ENCODE measurements at regions not wholly inside any gene's neighbourhood (a gene's known extent, or its start where the extent isn't known, plus 50 kb on each side); places are given as distances from the start of the nearest gene placed in this dataset.

DNA sequence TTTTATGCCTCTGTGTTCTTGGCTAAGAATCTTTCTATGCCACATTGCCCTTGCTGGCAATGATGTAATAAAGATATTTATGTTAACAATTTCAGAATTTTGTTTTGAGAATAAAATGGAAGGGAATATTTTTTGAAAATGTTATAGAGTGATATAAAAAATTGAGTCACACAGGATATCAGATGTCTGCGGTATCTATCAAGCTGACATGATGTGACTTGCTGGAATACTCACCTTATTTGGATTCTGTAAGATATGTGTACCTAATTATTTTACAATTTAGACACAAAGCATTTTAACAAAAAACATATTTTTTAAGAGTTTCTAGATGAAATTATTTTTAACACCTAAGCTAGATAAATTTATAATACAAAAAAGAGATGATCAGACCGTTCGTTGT lies 660.0 kb upstream of the B3GALT2 start:
- no peak for DNase-seq (ENCODE audit: low read depth)
- H3K4me3 ChIP-seq (ENCODE audit: control insufficient read depth, low read depth, low read length), result no peak overlapping the region
- TF ChIP-seq, protein P1, sequence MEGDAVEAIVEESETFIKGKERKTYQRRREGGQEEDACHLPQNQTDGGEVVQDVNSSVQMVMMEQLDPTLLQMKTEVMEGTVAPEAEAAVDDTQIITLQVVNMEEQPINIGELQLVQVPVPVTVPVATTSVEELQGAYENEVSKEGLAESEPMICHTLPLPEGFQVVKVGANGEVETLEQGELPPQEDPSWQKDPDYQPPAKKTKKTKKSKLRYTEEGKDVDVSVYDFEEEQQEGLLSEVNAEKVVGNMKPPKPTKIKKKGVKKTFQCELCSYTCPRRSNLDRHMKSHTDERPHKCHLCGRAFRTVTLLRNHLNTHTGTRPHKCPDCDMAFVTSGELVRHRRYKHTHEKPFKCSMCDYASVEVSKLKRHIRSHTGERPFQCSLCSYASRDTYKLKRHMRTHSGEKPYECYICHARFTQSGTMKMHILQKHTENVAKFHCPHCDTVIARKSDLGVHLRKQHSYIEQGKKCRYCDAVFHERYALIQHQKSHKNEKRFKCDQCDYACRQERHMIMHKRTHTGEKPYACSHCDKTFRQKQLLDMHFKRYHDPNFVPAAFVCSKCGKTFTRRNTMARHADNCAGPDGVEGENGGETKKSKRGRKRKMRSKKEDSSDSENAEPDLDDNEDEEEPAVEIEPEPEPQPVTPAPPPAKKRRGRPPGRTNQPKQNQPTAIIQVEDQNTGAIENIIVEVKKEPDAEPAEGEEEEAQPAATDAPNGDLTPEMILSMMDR (IDR thresholded peaks at IDR 0.05; ENCODE audit: control insufficient read depth, insufficient read depth, low read depth, low read length, missing control alignments), result no peak

DNA sequence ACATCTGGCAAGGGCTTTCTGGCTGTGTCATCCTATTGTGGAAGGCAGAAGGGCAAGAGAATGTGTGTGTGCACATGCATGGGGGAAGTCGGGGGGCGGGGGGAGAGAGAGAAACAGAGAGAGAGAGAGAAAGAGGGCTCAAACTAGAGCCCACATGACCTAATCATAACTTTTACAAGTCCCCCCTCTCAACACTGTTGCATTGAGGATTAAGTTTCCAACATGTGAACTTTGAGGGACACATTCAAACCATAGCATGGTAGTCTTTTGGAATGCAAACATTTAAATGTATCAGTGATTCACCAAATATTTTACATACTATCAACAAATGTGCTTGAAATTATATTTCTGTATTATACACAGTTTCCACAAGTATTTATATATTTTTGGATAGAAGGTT lies 655.4 kb upstream of the B3GALT2 start:
- no peak for DNase-seq (ENCODE audit: low read depth)
- TF ChIP-seq, protein P1 (IDR thresholded peaks at IDR 0.05; ENCODE audit: control insufficient read depth, insufficient read depth, low read depth, low read length, missing control alignments), result no peak
- no peak overlapping the region for H3K4me3 ChIP-seq (ENCODE audit: control insufficient read depth, low read depth, low read length)

- DNase-seq (ENCODE audit: low read depth), result no peak
- H3K4me3 ChIP-seq (ENCODE audit: control insufficient read depth, low read depth, low read length), result no peak overlapping the region
- TF ChIP-seq, protein P1 (IDR thresholded peaks at IDR 0.05; ENCODE audit: control insufficient read depth, insufficient read depth, low read depth, low read length, missing control alignments), result no peak
Observed at GRCh38 chr1:193831465-193831864, 645.1 kb upstream of the B3GALT2 start.

DNA sequence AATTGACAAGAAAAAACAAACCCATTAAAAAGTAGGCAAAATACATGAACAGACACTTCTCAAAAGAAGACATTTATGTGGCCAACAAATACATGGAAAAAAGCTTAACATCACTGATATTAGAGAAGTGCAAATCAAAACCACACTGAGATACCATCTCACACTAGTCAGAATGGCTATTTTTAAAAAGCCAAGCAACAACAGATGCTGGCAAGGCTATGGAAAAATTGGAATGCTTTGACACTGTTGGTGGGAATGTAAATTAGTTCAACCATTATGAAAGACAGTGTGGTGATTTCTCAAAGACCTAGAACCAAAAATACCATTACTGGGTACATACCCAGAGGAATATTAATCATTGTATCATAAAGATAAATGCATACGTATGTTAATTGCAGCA lies 641.1 kb upstream of the B3GALT2 start:
- H3K4me3 ChIP-seq (ENCODE audit: control insufficient read depth, low read depth, low read length), result no peak overlapping the region
- no peak for DNase-seq (ENCODE audit: low read depth)
- TF ChIP-seq, protein P1 (IDR thresholded peaks at IDR 0.05; ENCODE audit: control insufficient read depth, insufficient read depth, low read depth, low read length, missing control alignments), result no peak

DNA sequence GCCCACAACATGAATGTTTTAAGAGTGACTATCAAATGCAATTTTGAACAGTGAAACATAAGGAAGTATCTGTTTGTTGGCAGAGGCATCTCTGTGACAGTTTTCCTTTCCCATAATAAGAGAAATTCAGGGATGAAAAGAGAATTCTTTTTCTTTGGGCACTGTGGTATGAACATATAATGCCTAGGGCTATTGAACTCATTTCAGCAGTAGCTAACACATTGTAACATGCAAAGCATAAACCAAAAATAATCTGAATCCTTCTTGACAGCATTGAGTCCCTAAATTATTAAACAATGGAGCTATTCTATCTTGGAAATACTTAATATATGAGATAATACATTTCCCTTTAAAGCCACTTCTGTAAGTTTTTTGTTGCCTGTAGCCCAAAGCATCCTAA lies 633.0 kb upstream of the B3GALT2 start:
- TF ChIP-seq, protein P1 (IDR thresholded peaks at IDR 0.05; ENCODE audit: control insufficient read depth, insufficient read depth, low read depth, low read length, missing control alignments), result no peak
- no peak for DNase-seq (ENCODE audit: low read depth)
- no peak overlapping the region for H3K4me3 ChIP-seq (ENCODE audit: control insufficient read depth, low read depth, low read length)

DNA sequence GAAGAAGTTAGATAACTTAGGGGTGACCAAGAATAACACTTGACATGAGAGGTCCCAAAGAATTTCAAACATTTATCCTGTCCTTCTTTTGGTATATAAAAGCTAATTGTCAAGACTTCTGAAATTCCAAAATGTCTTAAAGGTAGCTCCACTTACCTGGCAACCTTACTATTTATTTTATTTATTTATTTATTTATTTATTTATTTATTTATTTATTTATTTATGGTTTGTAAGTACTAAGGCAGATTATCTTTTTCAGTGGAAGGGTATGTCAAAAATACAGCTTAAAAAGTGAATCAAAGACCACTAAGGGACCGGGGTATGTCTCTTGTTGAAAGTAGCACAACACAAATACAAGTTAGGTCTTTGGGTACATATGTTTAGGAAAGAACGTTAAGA lies 620.8 kb upstream of the B3GALT2 start:
- TF ChIP-seq, protein P1 (IDR thresholded peaks at IDR 0.05; ENCODE audit: control insufficient read depth, insufficient read depth, low read depth, low read length, missing control alignments), result no peak
- DNase-seq (ENCODE audit: low read depth), result no peak
- no peak overlapping the region for H3K4me3 ChIP-seq (ENCODE audit: control insufficient read depth, low read depth, low read length)

Measured in AG09309 (cell line).